ENCODE measurements at regions not wholly inside any gene's neighbourhood (a gene's known extent, or its start where the extent isn't known, plus 50 kb on each side); places are given as distances from the start of the nearest gene placed in this dataset.

DNA sequence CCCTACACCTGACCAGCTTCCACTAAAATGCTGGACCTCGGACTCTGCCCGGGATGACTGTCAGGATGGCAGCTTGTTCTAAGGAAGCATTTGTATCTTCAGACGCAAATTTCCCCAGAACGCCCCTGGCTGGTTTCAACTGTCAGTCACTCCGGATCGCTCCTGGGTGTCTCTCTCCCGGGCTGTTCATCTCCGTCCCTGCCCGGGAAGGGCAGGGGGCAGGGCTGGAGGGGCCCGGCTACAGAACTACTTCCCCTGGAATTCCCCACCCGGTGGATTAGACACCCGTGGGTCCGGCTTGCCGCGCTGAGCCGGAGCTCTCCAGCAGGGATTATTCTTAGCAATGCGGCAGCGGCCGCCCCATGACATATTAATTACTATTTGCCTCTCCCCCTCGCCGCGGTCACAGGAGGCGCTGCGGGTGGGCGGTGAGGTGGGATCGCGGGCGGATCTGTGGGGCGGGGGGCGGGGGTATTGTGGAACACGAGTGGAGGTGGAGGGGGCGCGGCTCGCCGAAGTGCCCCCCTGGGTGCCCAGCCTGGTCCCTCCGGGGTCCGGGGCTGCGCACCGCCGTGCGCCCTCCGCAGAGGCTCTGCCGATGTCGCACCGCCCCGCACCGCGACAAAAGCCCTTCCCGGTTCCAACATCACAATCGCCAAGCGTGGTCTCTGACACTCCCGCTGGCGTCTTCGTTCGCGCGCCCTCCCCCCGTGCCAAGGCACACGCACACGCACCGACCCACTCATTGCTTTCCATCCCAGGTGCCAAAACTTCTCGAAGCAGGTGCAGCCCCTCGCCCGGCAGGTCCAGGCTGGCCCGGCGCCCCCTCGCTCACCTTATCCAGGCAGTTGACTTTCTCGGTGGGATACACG is 276.1 kb upstream of the NEBL start:
- peak; percentile 45 for DNase-seq (ENCODE audit: low spot score)

DNA sequence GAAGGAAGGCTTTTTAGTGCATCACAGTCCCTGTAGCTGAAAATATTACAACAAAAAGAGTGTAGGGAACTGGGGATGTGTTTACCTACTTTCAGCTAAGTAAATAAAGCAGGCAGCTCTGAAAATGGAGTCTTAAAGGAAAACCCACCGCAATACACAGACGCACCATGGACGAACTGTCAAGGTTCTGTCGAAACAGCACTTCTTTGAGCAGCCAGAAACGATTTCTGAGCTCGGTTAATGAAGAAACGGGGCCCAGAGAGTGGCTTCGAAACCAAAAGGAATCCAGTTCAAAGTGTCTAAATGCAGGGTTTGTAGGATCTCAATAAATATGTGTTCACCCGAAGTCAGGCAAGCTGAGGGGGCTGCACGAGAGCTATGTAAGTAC is 275.4 kb upstream of the NEBL start:
- no peak for DNase-seq (ENCODE audit: low spot score)

DNA sequence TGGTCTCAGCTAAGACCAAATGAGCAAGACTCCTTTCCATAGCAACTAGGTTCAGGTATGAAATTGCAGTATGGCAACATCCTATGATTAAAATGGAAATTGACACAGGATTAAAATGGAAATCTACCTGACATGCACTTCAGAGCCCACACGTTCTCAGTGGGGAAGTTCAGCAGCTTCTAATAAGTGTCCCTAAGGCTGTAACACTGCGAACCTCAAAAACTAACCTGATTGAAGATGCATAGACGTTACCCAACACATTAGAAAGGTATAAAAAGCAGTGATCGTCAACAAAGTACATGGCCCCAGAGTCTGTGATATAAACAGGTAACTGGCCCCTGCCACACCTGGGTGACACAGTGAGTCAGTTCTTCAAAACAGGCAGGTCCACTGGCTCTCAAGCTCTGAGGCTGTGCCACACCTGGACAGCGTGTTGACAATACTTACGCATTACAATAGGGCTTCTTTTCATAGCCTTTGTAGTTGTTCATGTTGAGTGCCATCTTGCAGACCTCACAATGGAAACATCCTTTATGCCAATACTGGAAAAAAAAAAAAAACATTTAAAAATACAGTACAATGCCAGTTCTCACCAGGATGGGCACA is 274.9 kb upstream of the NEBL start:
- no peak for DNase-seq (ENCODE audit: low spot score)

DNA sequence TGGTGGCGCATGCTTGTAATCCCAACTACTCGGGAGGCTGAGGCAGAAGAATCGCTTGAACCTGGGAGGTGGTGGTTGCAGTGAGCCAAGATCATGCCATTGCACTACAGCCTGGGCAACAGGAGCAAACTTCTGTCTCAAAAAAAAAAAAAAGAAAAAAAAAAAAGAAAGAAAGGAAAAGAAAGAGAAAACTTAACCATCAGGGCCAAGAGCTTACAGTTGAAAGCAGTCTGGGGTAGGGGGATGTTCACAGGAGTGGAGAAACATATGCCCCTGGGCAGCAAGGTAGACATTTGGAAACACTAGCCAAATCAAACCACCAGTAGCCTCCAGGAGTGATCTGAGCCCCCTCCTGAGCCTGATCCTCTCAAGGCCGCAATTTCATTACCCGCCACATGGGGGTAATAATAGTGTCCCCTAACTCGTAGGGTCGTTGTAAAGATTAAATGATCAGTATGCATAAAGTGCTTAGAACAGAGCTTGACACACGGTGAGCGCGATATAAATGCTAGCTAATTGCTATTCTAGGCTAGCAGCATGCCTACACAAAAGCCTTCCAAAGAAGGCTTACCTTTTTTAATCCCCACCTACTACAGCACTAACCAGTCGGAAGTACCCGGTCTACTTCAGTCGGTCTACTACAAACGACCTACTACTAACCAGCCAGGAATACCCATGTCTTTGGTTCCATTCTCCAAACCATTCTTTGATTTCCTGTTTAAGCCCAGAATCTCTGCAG is 274.3 kb upstream of the NEBL start:
- DNase-seq (ENCODE audit: low spot score) = no peak

DNA sequence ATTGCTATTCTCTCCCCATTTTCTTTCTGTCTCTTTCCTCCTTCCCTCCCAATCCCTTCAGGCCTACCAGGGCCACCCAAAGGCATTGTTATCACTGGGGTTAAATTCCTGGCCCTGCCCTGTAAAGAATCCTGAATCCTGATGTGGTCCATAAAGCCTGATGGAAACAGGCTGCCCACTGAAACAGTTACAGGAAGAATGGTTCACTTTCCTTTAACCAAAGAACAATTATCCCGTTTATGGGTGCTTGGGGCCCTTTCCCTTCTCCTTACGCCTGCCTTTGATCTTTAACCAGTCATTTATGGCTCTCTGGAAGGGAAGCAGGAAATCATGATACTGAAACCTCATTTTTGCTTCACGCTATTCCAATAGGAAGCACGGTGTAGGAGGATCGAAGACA is 273.1 kb upstream of the NEBL start:
- no peak for DNase-seq (ENCODE audit: low spot score)

DNA sequence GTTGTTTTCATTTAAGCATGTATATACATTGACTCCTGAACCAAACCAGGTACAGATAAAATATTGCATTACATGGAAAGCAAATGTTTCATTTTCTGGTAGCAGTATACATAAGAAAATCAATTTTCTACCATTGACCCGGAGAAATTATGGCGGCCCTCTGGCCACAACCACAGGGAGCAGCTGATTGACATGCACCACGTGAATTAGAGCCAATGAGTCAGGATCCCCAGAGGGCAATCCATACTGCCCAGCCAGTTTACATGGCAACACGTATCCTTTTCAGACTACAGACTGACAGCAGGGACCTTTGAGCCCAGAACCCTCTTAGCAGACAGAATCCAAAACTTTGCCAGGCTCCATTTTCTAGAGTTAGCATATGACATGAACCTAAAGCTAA is 272.2 kb upstream of the NEBL start:
- no peak for DNase-seq (ENCODE audit: low spot score)

DNA sequence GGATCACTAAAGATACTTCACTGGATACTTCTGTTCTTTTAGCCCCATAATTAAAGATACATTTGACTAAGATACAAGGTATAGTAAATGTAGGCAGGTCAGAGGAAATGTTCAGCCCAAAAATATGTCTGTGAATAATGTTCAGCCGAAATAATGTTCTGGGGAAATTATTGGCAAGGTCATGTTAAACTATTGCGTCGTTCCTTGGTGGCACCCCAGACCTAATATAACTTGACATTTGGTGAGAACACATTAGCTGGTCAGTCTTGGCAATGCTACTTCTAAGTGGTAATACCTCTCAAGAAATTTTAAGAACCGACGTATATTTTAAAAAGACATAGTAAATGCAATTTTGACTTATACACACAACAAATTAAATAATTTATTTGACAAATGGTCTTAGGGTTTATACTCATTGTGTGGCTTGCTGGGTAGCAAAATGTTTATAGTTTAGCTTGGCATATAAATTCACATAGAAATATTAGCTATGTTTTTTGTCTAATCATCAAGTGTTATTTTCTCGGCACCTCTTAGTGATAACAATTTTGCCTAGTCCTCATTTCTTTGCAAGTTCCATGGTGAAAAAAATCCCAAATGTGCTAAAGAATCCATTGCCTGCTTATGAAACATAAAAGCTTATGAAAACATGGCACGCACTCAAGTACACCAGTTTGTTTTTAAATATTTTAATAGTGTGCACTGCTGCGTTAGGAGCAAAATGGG is 270.3 kb upstream of the NEBL start:
- DNase-seq (ENCODE audit: low spot score) = no peak

DNA sequence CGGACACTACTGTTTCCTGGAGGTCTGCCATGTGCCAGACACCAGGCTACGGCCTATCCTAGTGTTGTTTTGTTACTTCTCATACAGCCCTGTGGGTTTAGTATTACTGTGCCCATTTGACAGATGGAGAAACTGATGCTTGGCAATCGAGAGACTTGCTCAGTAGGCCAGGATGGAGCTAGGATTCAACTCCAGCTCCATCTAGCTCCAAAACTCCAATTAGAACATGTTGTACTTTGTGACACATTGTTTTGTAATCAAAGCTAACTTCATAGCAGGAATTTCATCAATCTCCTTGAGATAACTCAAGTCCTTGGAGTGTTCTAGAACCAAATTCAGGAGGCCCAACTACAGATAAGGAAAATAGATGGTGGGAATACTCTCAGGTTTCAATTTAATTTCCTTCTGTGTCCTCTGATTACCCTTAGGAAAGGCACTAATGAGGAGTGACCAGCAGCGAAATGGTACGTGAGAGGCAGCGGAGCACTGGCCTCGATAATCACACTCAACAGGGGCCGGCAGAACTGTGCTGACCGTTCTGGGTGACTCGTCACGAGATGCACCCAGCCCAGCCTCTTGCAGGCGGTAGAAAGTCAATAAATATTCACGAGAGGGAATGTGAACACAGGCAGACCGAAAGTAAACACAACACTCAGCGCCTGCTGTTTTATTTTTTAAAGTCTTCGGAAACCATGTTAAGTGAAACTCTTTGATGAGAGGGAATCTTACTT is 269.6 kb upstream of the NEBL start:
- DNase-seq (ENCODE audit: low spot score) = no peak

DNA sequence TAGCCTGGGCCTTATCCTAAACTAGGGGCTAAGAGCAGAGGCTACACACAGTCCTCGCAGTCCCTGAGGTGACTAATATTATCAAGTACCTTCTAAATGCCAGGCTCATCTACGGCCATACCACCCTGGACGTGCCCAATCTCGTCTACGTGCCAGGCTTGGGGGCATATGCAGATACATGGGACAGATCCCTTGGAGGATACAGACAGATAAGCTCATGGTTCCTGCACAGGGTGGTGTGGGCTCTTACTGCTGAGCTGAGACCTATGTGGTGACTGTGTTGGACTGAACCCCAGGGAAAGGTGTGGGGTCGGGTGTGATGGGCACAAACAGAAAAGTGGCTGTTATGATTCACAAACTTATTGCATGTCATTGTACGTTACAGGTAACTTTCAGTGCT is 268.4 kb upstream of the NEBL start:
- no peak for DNase-seq (ENCODE audit: low spot score)

DNA sequence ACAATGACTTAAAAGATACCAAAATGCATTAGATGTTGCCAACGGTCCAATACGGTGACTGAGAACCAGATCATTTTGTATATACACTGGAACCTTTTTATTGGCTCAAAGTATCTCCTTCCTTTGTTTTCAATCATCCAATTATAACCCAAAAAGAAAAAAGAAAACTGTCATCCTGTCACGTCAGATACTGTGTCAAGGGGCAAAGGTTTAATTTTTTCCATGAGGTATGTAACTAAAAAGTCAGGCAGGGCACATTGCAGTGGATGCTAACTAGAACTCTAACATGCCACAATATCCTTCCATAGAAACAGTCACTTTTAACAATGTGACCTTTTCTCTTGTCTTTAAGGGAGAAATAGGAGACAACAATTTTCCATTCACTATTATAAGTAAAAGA is 267.6 kb upstream of the NEBL start:
- DNase-seq (ENCODE audit: low spot score) = no peak

DNA sequence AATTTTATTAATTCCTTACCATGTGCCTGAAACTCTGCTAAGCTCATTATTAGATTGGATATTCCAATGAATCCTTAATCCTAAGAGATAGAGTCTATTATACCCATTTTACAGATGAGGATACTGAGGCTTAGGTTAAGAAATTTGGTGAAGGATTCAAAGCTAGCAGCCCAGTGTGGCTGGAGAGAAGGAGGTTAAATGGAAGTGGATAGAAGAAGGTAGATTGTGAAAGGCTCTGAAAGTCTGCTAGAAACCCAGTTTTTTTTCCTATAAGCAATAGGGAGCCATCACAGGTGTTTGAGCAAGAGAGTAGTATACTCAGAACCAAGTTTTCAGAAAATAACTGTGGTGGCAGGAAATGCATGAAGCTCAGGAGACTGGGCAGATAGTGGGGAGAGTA is 265.8 kb upstream of the NEBL start:
- DNase-seq (ENCODE audit: low spot score) = no peak

DNA sequence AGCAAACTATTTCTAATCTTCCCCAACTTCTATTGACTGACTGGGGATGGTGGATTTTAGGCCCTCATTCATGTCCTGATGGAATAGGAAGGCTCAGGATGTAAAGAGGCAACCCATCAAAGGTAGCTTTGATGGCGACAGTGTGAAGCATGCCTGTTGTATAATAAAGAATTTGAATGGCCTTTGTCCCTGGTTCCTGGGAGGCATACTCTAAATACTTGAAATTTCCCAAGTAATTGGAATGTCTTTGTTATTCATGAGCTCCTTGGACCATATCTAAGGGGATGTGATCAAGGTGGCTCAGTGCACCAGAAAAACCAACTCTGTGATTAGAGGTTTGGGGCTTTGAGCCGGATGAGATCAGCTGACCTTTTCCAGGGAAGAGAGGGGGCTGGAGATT is 264.5 kb upstream of the NEBL start:
- DNase-seq (ENCODE audit: low spot score) = no peak

DNA sequence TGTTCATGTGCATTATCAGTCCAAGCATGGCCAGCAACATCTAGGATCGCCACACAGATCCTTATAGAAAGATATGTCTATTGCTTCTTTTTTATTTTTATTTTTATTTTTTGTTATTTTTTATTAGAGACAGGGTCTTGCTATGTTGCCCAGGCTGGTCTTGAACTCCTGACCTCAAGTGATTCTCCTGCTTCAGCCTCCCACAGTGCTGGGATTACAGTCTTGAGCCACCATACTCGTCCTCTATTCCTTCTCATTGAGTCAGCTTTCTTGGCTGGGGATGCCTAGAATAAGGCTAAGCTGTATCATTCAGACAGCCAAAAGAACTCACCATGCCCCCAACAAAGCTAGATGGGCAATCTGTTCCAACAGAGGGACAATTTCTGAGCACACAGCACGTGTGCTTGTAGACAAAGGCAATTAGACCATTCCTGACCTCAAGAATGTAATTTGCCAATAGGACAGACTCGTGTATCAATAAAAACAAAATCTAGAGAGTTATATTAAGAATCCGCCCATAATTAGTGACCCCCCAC is 264.0 kb upstream of the NEBL start:
- DNase-seq (ENCODE audit: low spot score) = no peak

DNA sequence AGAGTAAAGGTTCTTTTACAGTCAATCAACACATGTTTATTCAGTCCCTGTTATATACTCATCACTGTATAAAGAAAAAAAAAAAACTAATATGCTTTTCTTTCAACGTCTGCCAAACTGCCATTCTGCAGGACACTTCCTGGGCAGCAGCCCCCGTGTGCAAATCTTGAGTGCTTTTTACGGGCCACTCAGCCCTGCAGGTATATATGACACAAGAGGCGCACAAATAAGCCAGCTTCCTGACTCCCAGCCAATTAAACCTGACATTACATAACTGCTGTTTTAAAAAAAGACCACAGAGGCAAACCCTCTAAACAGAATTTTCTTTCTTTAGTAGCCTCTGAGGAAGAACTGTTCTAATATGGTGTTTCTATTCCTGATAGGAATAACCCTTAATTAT is 263.0 kb upstream of the NEBL start:
- no peak for DNase-seq (ENCODE audit: low spot score)

DNA sequence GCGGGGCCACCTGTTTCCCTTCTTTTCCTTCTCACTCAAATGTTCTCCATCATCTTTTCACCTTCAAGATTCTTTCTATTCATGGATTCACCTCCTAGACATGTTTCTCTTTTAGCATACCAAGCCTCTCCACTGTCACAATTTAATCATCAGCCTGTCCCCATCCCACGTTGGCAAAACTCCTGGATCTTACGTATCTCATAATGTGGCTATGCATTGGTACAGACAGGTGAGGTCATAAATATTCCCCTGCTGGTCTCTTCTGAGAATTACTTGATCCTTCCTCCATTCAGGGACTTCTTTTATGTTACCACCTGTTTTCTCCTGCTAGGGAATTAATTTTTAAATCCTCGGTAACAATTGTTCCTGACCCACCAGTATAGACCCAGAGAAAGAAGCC is 262.6 kb upstream of the NEBL start:
- DNase-seq (ENCODE audit: low spot score) = no peak

DNA sequence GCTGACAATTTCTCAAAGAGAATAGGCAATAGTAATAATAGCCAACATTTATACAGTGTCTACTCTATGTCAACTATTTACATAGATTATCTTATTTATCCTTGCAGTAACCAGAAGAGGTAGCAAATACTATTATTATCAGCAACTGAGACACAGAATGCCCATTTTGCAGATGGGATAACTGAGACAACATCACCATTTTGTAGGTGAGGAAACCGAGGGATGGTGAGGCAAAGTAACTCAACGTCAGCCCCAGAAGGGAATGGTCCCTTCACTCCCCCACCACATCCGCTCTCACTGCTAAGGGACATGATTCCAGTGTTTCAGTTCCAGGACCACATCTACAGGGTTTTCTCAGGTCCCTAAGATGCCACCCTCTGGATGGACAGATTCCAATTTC is 261.2 kb upstream of the NEBL start:
- DNase-seq (ENCODE audit: low spot score) = no peak

DNA sequence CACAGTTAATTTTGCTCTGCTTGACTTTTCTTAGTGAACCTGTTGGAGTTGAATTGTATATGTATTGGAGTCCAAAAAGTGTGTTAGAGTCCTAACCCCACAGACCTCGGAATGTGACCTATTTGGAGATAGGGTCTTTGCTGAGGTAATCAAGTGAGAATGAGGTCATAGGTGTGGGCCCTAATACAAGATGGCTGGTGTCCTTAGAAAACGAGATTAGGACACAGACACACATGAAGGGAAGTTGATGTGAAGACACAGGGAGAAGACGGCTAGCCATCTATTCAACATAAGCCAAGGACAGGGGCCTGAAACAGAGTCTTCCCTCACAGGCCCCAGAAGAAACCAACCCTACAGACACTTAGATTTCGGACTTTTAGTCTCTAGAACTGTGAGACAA is 260.6 kb upstream of the NEBL start:
- DNase-seq (ENCODE audit: low spot score) = no peak

DNA sequence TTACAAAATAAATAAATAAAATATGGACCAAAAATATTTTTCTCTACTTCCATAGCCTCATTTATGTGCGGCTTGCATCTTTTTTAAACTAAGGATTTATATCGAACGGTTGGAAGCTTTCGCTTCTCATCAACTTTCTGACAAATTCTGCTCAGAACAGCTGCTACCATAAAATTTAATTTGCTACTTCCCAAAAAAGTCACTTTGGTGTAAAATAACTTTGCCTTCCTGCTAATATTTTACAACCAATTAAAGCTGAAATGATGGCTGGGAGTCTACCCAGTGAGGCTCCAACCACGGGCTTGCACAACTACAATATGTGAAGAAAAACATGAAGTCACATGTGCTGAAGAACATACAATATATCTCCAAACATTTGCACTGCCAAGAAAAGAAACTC is 253.1 kb upstream of the NEBL start:
- no peak for DNase-seq (ENCODE audit: low spot score)

DNA sequence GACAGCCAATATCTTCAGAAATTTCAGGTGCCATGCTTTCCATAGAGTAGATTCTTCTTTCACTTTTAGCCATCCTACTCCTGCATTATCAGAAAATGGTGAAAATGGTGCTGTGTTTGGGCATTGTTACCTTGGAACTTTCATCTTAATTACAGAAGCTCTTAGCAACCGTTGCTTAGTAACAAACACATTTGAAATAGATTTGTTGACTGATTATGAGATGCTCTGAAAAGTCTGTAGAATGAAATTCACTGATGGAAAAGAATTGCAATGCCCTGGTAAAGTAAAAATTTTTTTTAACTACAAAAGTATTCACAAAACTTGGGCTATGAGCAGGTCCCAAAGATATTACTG is 249.3 kb upstream of the NEBL start:
- DNase-seq (ENCODE audit: low spot score) = no peak

DNA sequence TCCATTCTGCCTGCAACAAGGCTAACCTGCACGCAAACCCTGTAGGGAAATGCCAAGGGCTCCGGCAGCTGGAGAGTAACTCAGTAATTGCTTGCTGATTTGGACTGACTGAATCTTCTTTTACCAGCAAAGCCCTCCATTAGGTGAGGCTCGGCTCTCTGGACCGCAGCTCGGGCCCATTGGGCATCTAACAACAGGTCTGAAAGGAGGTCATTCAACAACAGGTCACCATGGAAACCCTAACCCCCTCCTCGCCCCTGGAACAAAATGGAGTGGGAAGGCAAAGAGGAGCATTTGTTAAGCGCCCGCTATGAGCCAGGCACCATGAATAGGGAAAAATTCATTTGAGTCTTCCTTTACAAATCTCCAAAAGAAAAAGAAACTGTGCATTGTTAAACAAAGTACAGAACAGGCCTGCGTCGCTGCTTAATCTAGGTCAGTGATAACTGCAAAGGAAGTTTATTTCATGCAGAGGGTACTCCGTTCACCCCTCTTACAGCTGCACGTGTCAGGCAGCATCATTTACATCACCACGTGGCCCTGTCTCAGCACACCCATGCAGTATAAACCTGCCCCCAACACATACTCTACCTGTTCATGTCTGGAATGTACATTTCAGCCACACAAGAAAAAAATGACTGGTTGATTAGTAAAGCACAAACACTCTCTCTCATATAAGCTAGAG is 248.8 kb upstream of the NEBL start:
- DNase-seq (ENCODE audit: low spot score) = no peak

DNA sequence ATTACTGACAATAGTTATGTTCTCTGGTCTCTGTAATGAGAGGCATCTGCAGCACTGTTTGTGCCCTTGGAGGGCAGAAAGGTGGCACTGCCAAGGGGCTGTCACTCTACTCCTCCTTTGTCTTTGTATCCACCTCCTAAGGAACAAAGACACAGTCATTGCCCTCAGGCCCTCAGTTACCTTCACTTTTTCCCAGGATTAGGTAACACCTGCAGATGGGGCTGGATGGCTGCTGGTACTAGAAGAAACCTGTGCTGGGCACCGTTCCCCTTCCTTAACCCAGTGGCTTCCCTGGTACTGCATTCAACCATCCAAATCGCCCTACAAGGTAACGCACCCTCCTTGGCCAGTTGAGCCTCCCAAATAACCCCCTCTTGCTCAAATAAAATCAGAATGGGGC is 246.9 kb upstream of the NEBL start:
- DNase-seq (ENCODE audit: low spot score) = no peak
